ENCODE measurements at regions not wholly inside any gene's neighbourhood (a gene's known extent, or its start where the extent isn't known, plus 50 kb on each side); places are given as distances from the start of the nearest gene placed in this dataset.
A peak's percentile ranks its signal among the peaks of the same experiment; 100 is the strongest.
"Not testable (repeated sequence)": the region's sequence is repeated elsewhere in the genome, so short reads cannot be mapped to it uniquely, and the experiment has no call there.

- no peak for DNase-seq
These were observed 468.5 kb upstream of the MIS18BP1 start for GRCh38 chr14:45721472-45721871.

- no peak for DNase-seq
These were observed 463.6 kb upstream of the MIS18BP1 start for GRCh38 chr14:45716572-45716971.

GRCh38 chr14:45715946-45716345 is 462.9 kb upstream of the MIS18BP1 start:
- no peak for DNase-seq

GRCh38 chr14:45709541-45709940 is 456.5 kb upstream of the MIS18BP1 start:
- no peak for DNase-seq

GRCh38 chr14:45705940-45706534 is 453.0 kb upstream of the MIS18BP1 start:
- DNase-seq, result no peak

GRCh38 chr14:45699471-45699870 is 446.5 kb upstream of the MIS18BP1 start:
- DNase-seq, result peak in 1 of 58 donors; percentile 5

GRCh38 chr14:45698462-45699134 is 445.6 kb upstream of the MIS18BP1 start:
- DNase-seq, result no peak

- DNase-seq, result no peak
These were observed 433.8 kb upstream of the MIS18BP1 start for GRCh38 chr14:45686771-45687170.

GRCh38 chr14:45680531-45680930 is 427.5 kb upstream of the MIS18BP1 start:
- no peak for DNase-seq

GRCh38 chr14:45679853-45680252 is 426.9 kb upstream of the MIS18BP1 start:
- DNase-seq, result no peak

- DNase-seq, result no peak
These were observed 425.2 kb upstream of the MIS18BP1 start for GRCh38 chr14:45678163-45678562.

GRCh38 chr14:45673420-45673819 is 420.4 kb upstream of the MIS18BP1 start:
- DNase-seq, result no peak

- DNase-seq, result no peak
These were observed 411.8 kb upstream of the MIS18BP1 start for GRCh38 chr14:45664668-45665356.

GRCh38 chr14:45658917-45659299 is 405.9 kb upstream of the MIS18BP1 start:
- no peak for DNase-seq

- DNase-seq, result no peak
These were observed 405.4 kb upstream of the MIS18BP1 start for GRCh38 chr14:45658226-45658916.

GRCh38 chr14:45651890-45652289 is 398.9 kb upstream of the MIS18BP1 start:
- DNase-seq, result no peak

- DNase-seq, result no peak
These were observed 397.8 kb upstream of the MIS18BP1 start for GRCh38 chr14:45650754-45651153.

- DNase-seq, result no peak
These were observed 396.0 kb upstream of the MIS18BP1 start for GRCh38 chr14:45649051-45649450.

- no peak for DNase-seq
These were observed 388.5 kb upstream of the MIS18BP1 start for GRCh38 chr14:45641541-45641940.

- DNase-seq, result not testable (repeated sequence)
These were observed 381.8 kb upstream of the MIS18BP1 start for GRCh38 chr14:45634651-45635441.
